Mucosa of stomach (tissue), 1 donor: ENCODE measurements at regions not wholly inside any gene's neighbourhood (a gene's known extent, or its start where the extent isn't known, plus 50 kb on each side); places are given as distances from the start of the nearest gene placed in this dataset.
"Not testable (repeated sequence)": the region's sequence is repeated elsewhere in the genome, so short reads cannot be mapped to it uniquely, and the experiment has no call there.

Source experiments
- H3K27me3 ChIP-seq: one replicate; pipeline ENCODE4 v1.7.0; 2013; ENCODE audit warnings: mild to moderate bottlenecking, low read length; ENCODE audit not compliant: control insufficient read depth, insufficient read depth
- H3K36me3 ChIP-seq: one replicate; pipeline ENCODE4 v1.7.0; 2013; ENCODE audit warnings: low read length; ENCODE audit not compliant: control insufficient read depth, insufficient read depth
- H3K4me1 ChIP-seq: one replicate; pipeline ENCODE4 v1.7.0; 2013; ENCODE audit warnings: mild to moderate bottlenecking, low read length; ENCODE audit not compliant: control insufficient read depth, insufficient read depth
- H3K4me3 ChIP-seq: one replicate; pipeline ENCODE4 v1.7.0; 2013; ENCODE audit warnings: low read length
- H3K9ac ChIP-seq: one replicate; pipeline ENCODE4 v1.7.0; 2013; ENCODE audit warnings: mild to moderate bottlenecking, low read length, moderate library complexity
- H3K9me3 ChIP-seq: one replicate; pipeline ENCODE4 v1.7.0; 2013; ENCODE audit warnings: mild to moderate bottlenecking, low read length, moderate library complexity; ENCODE audit not compliant: control insufficient read depth
- donor health status: Pancreatic carcinoma.

DNA sequence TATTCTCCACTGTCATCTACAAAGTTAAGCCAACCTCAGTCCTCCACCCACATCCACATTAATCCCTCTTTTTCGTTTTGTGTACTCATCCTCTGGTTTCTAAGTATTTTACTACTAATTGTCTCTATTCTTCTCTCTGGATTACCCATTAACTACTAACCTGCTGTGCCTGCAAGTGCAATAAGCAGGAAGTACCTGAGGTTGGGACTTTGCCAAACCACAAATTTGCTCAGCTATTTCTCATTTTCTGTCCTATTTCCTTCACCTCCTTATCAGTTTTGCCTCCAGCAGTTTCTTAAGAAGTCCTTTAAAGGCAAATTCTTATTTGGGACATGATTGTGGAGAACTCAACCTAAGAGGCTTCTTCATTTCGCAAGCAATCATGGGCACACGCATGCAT, 1708.9 kb downstream of the SLITRK5 start:
- H3K27me3 ChIP-seq, result no peaks in the 10 kb centered on the region
- H3K36me3 ChIP-seq, result no peaks in the 10 kb centered on the region

DNA sequence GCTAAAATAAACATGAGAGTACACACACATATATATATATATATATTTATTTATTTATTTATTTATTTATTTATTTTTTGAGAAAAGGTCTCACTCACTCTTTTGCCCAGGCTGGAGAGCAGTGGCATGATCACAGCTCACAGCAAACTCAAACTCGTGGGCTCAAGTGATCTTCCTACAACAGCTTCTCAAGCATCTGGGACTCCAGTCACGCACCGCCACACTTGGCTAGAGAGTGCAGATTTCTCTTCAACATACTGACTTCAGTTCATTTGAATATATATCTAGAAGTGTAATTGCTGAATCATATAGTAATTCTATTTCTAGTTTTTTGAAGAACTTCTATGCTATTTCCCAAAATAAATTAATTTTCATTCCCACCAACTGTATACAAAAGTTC, 1711.8 kb downstream of the SLITRK5 start:
- H3K27me3 ChIP-seq, result no peaks in the 10 kb centered on the region
- no peak overlapping the region for H3K9ac ChIP-seq
- peaks cover 20% of the 10 kb centered on the region for H3K4me1 ChIP-seq
- no peak overlapping the region for H3K4me3 ChIP-seq
- no peaks in the 10 kb centered on the region for H3K36me3 ChIP-seq
- no peaks in the 10 kb centered on the region for H3K9me3 ChIP-seq

More for the DNA sequence above, 1708.9 kb downstream of the SLITRK5 start:
- no peak overlapping the region for H3K4me3 ChIP-seq
- peaks cover 28% of the 10 kb centered on the region for H3K4me1 ChIP-seq
- H3K9ac ChIP-seq, result no peak overlapping the region
- H3K9me3 ChIP-seq, result no peaks in the 10 kb centered on the region

- Histone ChIP-seq H3K36me3 (no peaks in the 10 kb centered on the region), H3K27me3 (no peaks in the 10 kb centered on the region), H3K4me3 (no peak overlapping the region), H3K9ac (no peak overlapping the region), H3K9me3 (no peaks in the 10 kb centered on the region), H3K4me1 (peaks cover 16% of the 10 kb centered on the region)
These were observed 1712.7 kb downstream of the SLITRK5 start for GRCh38 chr13:89383891-89384290.

GRCh38 chr13:89393758-89394304, 1722.7 kb downstream of the SLITRK5 start:
- Histone ChIP-seq H3K36me3 (no peaks in the 10 kb centered on the region), H3K9ac (no peak overlapping the region), H3K9me3 (no peaks in the 10 kb centered on the region), H3K27me3 (no peaks in the 10 kb centered on the region), H3K4me1 (no peaks in the 10 kb centered on the region), H3K4me3 (no peak overlapping the region)

DNA sequence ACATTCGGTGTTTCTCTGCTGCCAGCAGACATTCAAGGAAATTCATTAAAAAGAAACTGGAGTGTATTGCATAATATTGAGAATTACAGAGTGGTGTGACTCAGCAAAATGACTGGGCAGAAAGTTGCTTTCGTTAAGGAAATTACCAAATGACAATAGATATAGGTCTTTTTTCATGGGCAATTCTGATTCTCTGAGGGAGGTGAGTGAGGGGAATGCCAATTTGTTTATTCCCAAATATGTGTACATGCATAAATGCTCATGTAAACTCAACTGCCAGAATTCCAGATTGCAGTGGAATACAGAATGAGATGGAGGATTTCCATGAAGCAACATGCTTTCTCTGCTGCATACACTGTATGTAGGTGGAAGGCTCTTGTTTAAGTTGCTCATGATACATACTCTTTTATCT, 1730.1 kb downstream of the SLITRK5 start:
- no peaks in the 10 kb centered on the region for H3K9me3 ChIP-seq
- no peak overlapping the region for H3K4me3 ChIP-seq
- H3K4me1 ChIP-seq, result no peaks in the 10 kb centered on the region
- H3K36me3 ChIP-seq, result no peaks in the 10 kb centered on the region
- no peak overlapping the region for H3K9ac ChIP-seq
- H3K27me3 ChIP-seq, result no peaks in the 10 kb centered on the region

DNA sequence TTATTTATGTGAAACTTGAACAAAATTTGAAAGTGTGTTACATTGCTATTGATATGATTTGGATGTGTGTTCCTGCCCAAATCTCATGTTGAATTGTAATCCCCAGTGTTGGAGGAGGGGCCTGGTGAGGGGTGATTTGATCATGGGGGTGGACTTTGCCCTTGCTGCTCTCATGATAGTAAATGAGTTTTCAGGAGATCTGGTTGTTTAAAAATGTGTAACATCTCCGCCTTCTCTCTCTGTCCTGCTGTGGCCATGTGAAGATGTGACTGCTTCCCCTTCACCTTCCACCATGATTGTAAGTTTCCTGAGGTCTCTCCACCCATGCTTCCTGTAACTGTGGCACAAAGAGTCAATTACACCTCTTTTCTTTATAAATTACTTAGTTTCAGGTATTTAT, 1731.0 kb downstream of the SLITRK5 start:
- Histone ChIP-seq H3K27me3 (no peaks in the 10 kb centered on the region), H3K9ac (no peak overlapping the region), H3K4me3 (no peak overlapping the region), H3K4me1 (peaks cover 2% of the 10 kb centered on the region), H3K9me3 (no peaks in the 10 kb centered on the region), H3K36me3 (no peaks in the 10 kb centered on the region)

- H3K27me3 ChIP-seq, H3K9ac ChIP-seq, H3K4me1 ChIP-seq, H3K36me3 ChIP-seq, H3K4me3 ChIP-seq, H3K9me3 ChIP-seq: not testable (repeated sequence)
These were observed 1734.9 kb downstream of the SLITRK5 start for GRCh38 chr13:89406096-89406495.

DNA sequence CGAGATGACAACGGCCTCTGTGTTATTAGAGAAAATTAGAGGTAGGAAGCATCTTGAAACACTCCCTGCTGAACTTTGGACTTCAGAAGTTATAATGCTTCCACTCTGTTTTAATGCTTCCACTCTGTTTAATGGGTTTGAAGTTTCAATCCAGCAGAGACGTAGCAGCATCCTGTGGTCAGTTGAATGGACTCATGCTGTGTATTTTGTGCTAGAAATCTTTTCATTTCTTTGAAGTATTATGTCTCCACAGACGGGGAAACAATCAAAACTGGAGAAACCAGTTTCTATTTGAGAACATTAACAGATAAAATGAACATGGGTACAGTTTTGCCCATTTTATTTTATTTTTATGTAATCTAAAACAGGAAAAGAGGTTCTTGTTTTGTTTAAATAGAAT, 1736.2 kb downstream of the SLITRK5 start:
- no peaks in the 10 kb centered on the region for H3K36me3 ChIP-seq
- H3K9me3 ChIP-seq, result no peaks in the 10 kb centered on the region
- no peak overlapping the region for H3K9ac ChIP-seq
- H3K4me1 ChIP-seq, result peaks cover 5% of the 10 kb centered on the region
- H3K4me3 ChIP-seq, result no peak overlapping the region
- no peaks in the 10 kb centered on the region for H3K27me3 ChIP-seq

GRCh38 chr13:89432997-89433396, 1761.8 kb downstream of the SLITRK5 start:
- Histone ChIP-seq H3K4me3 (no peak overlapping the region), H3K4me1 (no peaks in the 10 kb centered on the region), H3K9me3 (no peaks in the 10 kb centered on the region), H3K36me3 (no peaks in the 10 kb centered on the region), H3K27me3 (no peaks in the 10 kb centered on the region), H3K9ac (no peak overlapping the region)

GRCh38 chr13:89434624-89435023, 1763.5 kb downstream of the SLITRK5 start:
- not testable (repeated sequence) for H3K36me3 ChIP-seq, H3K4me3 ChIP-seq, H3K4me1 ChIP-seq, H3K27me3 ChIP-seq, H3K9ac ChIP-seq, H3K9me3 ChIP-seq

DNA sequence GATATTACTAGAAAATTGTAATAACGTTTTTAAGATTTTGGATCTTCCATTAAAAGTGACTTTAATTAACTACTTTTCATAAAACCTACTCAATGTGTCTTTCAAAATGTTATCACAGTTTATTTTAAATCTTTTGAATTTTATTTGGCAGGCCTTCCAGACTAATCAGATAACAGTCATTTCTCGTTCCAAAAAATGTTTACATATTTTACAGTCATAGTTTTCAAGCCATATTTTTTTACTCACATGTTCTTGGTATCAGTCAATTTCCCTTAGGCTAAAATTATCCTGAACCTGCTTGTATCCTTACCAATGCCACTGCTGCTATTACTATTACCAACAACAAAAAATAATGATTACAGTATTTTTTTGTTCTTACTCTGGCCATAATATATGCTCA, 1783.5 kb downstream of the SLITRK5 start:
- Histone ChIP-seq H3K9me3 (no peaks in the 10 kb centered on the region), H3K27me3 (no peaks in the 10 kb centered on the region), H3K4me1 (no peaks in the 10 kb centered on the region), H3K9ac (no peak overlapping the region), H3K36me3 (no peaks in the 10 kb centered on the region), H3K4me3 (no peak overlapping the region)

DNA sequence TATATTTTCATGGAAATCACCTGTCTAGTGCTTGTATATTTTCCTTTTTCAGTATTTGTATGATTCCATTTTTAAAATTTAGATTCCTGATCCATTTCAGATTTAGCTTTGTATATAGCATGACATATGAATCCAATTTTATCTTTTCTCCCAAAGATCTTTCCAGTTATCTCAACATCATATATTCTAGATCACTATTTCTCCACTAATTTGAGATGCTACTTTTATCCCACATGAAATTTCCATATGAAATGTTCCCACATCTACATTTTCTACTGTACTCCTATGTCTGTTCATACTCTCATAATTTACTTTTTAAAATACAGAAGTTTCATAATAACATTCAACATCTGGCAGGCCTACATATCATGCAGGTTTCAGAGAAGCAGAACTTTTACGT, 1784.1 kb downstream of the SLITRK5 start:
- Histone ChIP-seq H3K27me3 (no peaks in the 10 kb centered on the region), H3K9me3 (no peaks in the 10 kb centered on the region), H3K9ac (no peak overlapping the region), H3K4me3 (no peak overlapping the region), H3K36me3 (no peaks in the 10 kb centered on the region), H3K4me1 (no peaks in the 10 kb centered on the region)

- Histone ChIP-seq H3K36me3 (no peaks in the 10 kb centered on the region), H3K9me3 (no peaks in the 10 kb centered on the region), H3K27me3 (no peaks in the 10 kb centered on the region), H3K9ac (no peak overlapping the region), H3K4me1 (no peaks in the 10 kb centered on the region), H3K4me3 (no peak overlapping the region)
These were observed 1784.6 kb downstream of the SLITRK5 start for GRCh38 chr13:89455741-89456140.
